Fibroblast of lung (primary cell): ENCODE measurements at regions not wholly inside any gene's neighbourhood (a gene's known extent, or its start where the extent isn't known, plus 50 kb on each side); places are given as distances from the start of the nearest gene placed in this dataset.

Experiments used
- EZH2 ChIP-seq: IDR thresholded peaks from 2 replicates; pipeline ENCODE4 v1.5.1; 2012; ENCODE audit warnings: low read length, control low read depth, mild to moderate bottlenecking; ENCODE audit errors: missing control alignments
- TF ChIP-seq, protein P1 (sequence below), 2 donors: IDR thresholded peaks in 1 of 2; conservative IDR thresholded peaks in 1 of 2; 1 replicate in 1 of 2; 2 replicates in 1 of 2; pipeline ENCODE4 v1.5.1; 2011 to 2012; ENCODE audit warnings: low read length in 2 of 2, control low read depth in 1 of 2, inconsistent platforms in 1 of 2, low read depth in 1 of 2, mild to moderate bottlenecking in 1 of 2

DNA sequence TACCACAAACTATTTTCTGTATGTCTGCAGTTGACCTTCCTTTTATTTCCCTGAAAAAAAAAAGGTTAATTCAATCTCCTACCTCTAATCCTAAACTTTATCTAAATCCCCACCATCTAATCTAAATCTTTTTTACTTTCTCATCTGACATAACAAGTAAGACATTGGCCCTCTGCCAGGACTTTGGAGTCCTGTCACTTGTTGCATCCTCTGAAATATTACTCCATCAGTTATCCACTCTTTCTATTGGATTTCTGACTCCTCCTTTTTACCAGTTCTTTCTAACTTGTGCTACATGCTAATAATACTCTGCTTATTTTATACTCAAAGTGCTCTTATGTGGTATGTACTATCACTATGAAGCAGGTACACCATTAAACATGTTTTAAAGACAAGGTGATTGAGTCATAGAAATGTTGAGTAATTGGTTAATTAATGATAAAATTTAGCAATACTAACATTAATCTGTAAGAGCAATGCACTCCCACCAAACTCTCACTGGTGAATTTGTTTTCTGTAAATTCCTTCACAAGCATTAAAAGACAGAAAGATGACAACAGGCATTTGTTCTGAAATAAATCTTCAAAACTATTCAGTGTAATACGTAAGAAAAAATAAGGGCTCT is 914.2 kb upstream of the RAG2 start:
- TF ChIP-seq, protein P1, sequence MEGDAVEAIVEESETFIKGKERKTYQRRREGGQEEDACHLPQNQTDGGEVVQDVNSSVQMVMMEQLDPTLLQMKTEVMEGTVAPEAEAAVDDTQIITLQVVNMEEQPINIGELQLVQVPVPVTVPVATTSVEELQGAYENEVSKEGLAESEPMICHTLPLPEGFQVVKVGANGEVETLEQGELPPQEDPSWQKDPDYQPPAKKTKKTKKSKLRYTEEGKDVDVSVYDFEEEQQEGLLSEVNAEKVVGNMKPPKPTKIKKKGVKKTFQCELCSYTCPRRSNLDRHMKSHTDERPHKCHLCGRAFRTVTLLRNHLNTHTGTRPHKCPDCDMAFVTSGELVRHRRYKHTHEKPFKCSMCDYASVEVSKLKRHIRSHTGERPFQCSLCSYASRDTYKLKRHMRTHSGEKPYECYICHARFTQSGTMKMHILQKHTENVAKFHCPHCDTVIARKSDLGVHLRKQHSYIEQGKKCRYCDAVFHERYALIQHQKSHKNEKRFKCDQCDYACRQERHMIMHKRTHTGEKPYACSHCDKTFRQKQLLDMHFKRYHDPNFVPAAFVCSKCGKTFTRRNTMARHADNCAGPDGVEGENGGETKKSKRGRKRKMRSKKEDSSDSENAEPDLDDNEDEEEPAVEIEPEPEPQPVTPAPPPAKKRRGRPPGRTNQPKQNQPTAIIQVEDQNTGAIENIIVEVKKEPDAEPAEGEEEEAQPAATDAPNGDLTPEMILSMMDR (conservative IDR thresholded peaks at IDR 0.05 in 1 of 2, IDR thresholded peaks at IDR 0.05 in 1 of 2; ENCODE audit: low read depth in 1 of 2, low read length in 2 of 2) = no peak
- TF ChIP-seq EZH2 = no peak
